Stimulated activated naive CD8-positive, alpha-beta T cell treated with anti-CD3 and anti-CD28 coated beads, Interleukin-15, amount 100 ng/mL, for 72 hours (primary cell): ENCODE measurements at regions not wholly inside any gene's neighbourhood (a gene's known extent, or its start where the extent isn't known, plus 50 kb on each side); places are given as distances from the start of the nearest gene placed in this dataset.
"Not testable (repeated sequence)": the region's sequence is repeated elsewhere in the genome, so short reads cannot be mapped to it uniquely, and the experiment has no call there.

Experiments
- ATAC-seq: fragments of 150-1000 bp; cut with Tn5 transposase; 2 replicates; pipeline ENCODE4 v1.10.0; 2021; ENCODE audit warnings: mild to moderate bottlenecking, moderate library complexity
- DNase-seq, 2 donors: peaks; one replicate each; pipeline ENCODE4 v3.0.0; 2021 to 2022
- H3K27ac Mint-ChIP-seq, 2 donors: one replicate each; pipeline ENCODE4 v1.8.0; 2022; ENCODE audit warnings: mild to moderate bottlenecking in 2 of 2, mixed read lengths in 2 of 2, moderate library complexity in 2 of 2
- H3K27me3 Mint-ChIP-seq: one replicate; pipeline ENCODE4 v1.8.0; 2022; ENCODE audit warnings: mixed read lengths
- H3K4me1 Mint-ChIP-seq: one replicate; pipeline ENCODE4 v1.8.0; 2022; ENCODE audit warnings: mild to moderate bottlenecking, mixed read lengths
- H3K4me3 Mint-ChIP-seq, 2 donors: one replicate each; pipeline ENCODE4 v1.8.0; 2022; ENCODE audit warnings: mild to moderate bottlenecking in 2 of 2, mixed read lengths in 2 of 2, moderate library complexity in 1 of 2
- H3K9me3 Mint-ChIP-seq, 2 donors: one replicate each; pipeline ENCODE4 v1.8.0; 2022; ENCODE audit warnings: mixed read lengths in 2 of 2

- H3K27ac Mint-ChIP-seq, result no peak overlapping the region
- ATAC-seq, result no peak
These were observed 286.1 kb upstream of the TLE3 start for GRCh38 chr15:70383856-70384255.

GRCh38 chr15:70382762-70383458 is 285.2 kb upstream of the TLE3 start:
- H3K9me3 Mint-ChIP-seq, result peaks cover 0 to 8% of the 10 kb centered on the region in 2 donors
- H3K27me3 Mint-ChIP-seq, result peaks cover 2% of the 10 kb centered on the region
- DNase-seq (no peak), ATAC-seq (no peak)
- H3K4me3 Mint-ChIP-seq, result no peak overlapping the region
- no peaks in the 10 kb centered on the region for H3K4me1 Mint-ChIP-seq
- no peak overlapping the region for H3K27ac Mint-ChIP-seq

More at GRCh38 chr15:70383856-70384255, 286.1 kb upstream of the TLE3 start:
- no peaks in the 10 kb centered on the region for H3K27me3 Mint-ChIP-seq
- peaks cover 0 to 8% of the 10 kb centered on the region in 2 donors for H3K9me3 Mint-ChIP-seq
- no peaks in the 10 kb centered on the region for H3K4me1 Mint-ChIP-seq
- DNase-seq, result no peak
- H3K4me3 Mint-ChIP-seq, result no peak overlapping the region

- H3K9me3 Mint-ChIP-seq, result peaks cover 0 to 8% of the 10 kb centered on the region in 2 donors
- H3K27ac Mint-ChIP-seq, result no peak overlapping the region
- peaks cover 2% of the 10 kb centered on the region for H3K4me1 Mint-ChIP-seq
- DNase-seq, result no peak
- H3K27me3 Mint-ChIP-seq, result peaks cover 9% of the 10 kb centered on the region
- ATAC-seq, result no peak
- H3K4me3 Mint-ChIP-seq, result no peak overlapping the region
These were observed 284.5 kb upstream of the TLE3 start for GRCh38 chr15:70382009-70382749.

- Mint-ChIP-seq H3K4me3 (no peak overlapping the region), H3K9me3 (peaks cover 0 to 8% of the 10 kb centered on the region in 2 donors), H3K4me1 (peaks cover 8% of the 10 kb centered on the region)
These were observed 282.5 kb upstream of the TLE3 start for GRCh38 chr15:70379938-70380883.

GRCh38 chr15:70379134-70379533 is 281.4 kb upstream of the TLE3 start:
- ATAC-seq (no peak), DNase-seq (no peak)
- Mint-ChIP-seq H3K4me1 (peaks cover 8% of the 10 kb centered on the region), H3K4me3 (no peak overlapping the region), H3K27me3 (peaks cover 36% of the 10 kb centered on the region), H3K27ac (no peak overlapping the region), H3K9me3 (peaks cover 0 to 8% of the 10 kb centered on the region in 2 donors)

More at GRCh38 chr15:70379938-70380883, 282.5 kb upstream of the TLE3 start:
- Mint-ChIP-seq H3K27me3 (peaks cover 28% of the 10 kb centered on the region), H3K27ac (no peak overlapping the region)
- ATAC-seq (no peak), DNase-seq (no peak)

GRCh38 chr15:70378126-70379031 is 280.7 kb upstream of the TLE3 start:
- H3K4me3 Mint-ChIP-seq, result no peak overlapping the region
- no peak overlapping the region for H3K27ac Mint-ChIP-seq
- no peak for ATAC-seq

GRCh38 chr15:70376929-70377691 is 279.4 kb upstream of the TLE3 start:
- DNase-seq (no peak), ATAC-seq (no peak)
- Mint-ChIP-seq H3K27ac (no peak overlapping the region), H3K9me3 (peaks cover 0 to 6% of the 10 kb centered on the region in 2 donors), H3K4me3 (no peak overlapping the region), H3K4me1 (peaks cover 8% of the 10 kb centered on the region), H3K27me3 (peaks cover 46% of the 10 kb centered on the region)

More at GRCh38 chr15:70378126-70379031, 280.7 kb upstream of the TLE3 start:
- Mint-ChIP-seq H3K27me3 (peaks cover 40% of the 10 kb centered on the region), H3K4me1 (peaks cover 8% of the 10 kb centered on the region), H3K9me3 (peaks cover 0 to 8% of the 10 kb centered on the region in 2 donors)
- DNase-seq, result no peak

GRCh38 chr15:70376031-70376928 is 278.6 kb upstream of the TLE3 start:
- Mint-ChIP-seq H3K4me3 (no peak overlapping the region), H3K27ac (no peak overlapping the region), H3K4me1 (peaks cover 8% of the 10 kb centered on the region), H3K27me3 (peaks cover 54% of the 10 kb centered on the region), H3K9me3 (no peaks in the 10 kb centered on the region)
- DNase-seq (no peak), ATAC-seq (no peak)

- no peaks in the 10 kb centered on the region for H3K9me3 Mint-ChIP-seq
- ATAC-seq, result no peak
- no peak overlapping the region for H3K27ac Mint-ChIP-seq
- no peak overlapping the region for H3K4me3 Mint-ChIP-seq
- peaks cover 61% of the 10 kb centered on the region for H3K27me3 Mint-ChIP-seq
- peaks cover 8% of the 10 kb centered on the region for H3K4me1 Mint-ChIP-seq
- no peak for DNase-seq
These were observed 277.9 kb upstream of the TLE3 start for GRCh38 chr15:70375586-70375985.

GRCh38 chr15:70375006-70375431 is 277.3 kb upstream of the TLE3 start:
- no peak overlapping the region for H3K4me3 Mint-ChIP-seq
- peaks cover 8% of the 10 kb centered on the region for H3K4me1 Mint-ChIP-seq
- ATAC-seq (no peak), DNase-seq (no peak)
- no peak overlapping the region for H3K27ac Mint-ChIP-seq
- peaks cover 67% of the 10 kb centered on the region for H3K27me3 Mint-ChIP-seq
- H3K9me3 Mint-ChIP-seq, result no peaks in the 10 kb centered on the region

GRCh38 chr15:70374096-70374495 is 276.4 kb upstream of the TLE3 start:
- no peak for DNase-seq
- Mint-ChIP-seq H3K27me3 (peaks cover 76% of the 10 kb centered on the region), H3K4me1 (peaks cover 8% of the 10 kb centered on the region), H3K4me3 (no peak overlapping the region), H3K27ac (no peak overlapping the region), H3K9me3 (no peaks in the 10 kb centered on the region)
- no peak for ATAC-seq

GRCh38 chr15:70373439-70373838 is 275.7 kb upstream of the TLE3 start:
- H3K27ac Mint-ChIP-seq, DNase-seq, H3K9me3 Mint-ChIP-seq, ATAC-seq, H3K4me3 Mint-ChIP-seq: not testable (repeated sequence)
- Mint-ChIP-seq H3K4me1 (peaks cover 10% of the 10 kb centered on the region), H3K27me3 (peaks cover 82% of the 10 kb centered on the region)
